GM19372 (cell line): ENCODE measurements at regions not wholly inside any gene's neighbourhood (a gene's known extent, or its start where the extent isn't known, plus 50 kb on each side); places are given as distances from the start of the nearest gene placed in this dataset.

Source experiments
- ATAC-seq: cut with Tn5 transposase; IDR thresholded peaks from one replicate; pipeline ENCODE4 v1.9.1; 2021; ENCODE audit warnings: mild to moderate bottlenecking, low read depth, moderate library complexity; ENCODE audit not compliant: unreplicated experiment

DNA sequence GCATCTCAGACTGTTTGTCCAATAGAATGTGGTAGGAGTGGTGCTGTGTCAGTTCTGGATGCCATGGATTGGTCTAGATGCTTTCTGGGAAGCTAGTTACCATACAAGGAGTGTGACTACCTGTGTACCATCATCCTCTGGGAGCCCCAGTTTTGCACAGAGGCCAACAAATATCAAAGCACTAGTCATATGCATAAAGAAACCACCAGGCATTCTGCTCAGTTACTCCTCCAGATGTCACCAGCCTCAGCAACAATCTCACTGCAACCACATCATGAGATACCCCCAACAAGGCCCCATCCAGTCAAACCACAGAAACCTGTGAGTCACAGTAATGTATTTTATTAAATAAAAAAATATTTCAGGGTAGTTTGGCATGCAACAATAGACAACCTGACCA lies 435.8 kb upstream of the CPEB2 start:
- no peak for ATAC-seq

DNA sequence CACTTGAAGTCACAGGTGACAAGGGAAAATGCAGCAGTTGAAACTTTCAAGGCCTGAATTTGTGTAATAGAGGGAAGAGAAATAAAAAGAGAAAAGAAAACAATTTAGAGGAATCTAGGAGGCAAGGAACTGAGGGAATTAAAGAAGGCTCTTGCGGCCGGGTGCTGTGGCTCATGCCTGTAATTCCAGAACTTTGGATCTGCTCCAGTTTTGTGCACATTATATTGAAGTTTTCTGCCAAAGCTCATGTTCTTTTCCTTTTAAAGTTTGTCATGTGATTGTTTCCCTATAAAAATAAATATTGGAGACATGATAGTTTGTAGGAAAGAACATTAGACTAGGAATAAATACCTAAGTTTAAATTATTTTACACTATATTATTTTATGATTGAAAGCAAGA lies 433.9 kb upstream of the CPEB2 start:
- no peak for ATAC-seq

DNA sequence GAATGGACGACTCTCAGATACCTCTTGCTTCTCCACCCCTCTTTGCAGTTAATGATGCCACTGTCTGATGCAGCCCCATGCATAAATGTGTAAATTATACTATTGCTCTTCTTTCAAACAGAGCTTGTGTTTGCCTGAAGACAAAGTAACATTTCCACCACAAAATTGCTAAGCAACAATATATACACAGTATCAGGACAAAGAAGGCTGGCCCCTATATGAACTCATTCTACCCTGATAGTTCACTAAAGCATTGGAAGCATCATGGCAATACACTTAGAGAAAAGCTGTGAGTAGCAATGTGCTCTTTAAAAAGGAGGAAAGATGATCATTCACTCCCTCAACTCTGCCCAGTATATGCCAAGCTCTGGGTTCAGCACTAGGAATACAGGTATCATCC lies 427.0 kb upstream of the CPEB2 start:
- no peak for ATAC-seq

DNA sequence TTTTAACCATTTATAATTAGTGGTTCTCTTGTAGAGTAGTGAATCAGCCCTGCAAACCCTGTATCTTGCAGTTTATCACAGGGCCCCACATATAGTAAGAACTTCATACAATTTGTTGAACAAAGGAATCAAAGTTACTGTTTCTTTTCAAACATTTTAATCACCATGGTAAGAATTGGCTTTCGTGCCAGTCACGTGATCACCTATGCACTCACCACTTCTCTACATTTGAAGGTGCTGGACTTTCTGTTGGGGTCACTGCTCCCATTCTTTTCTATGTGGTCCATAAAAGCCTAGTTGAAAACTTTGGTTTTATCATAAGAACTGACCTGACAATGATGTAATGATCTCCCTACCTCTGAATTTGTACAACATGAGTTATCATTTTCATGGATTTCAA lies 426.4 kb upstream of the CPEB2 start:
- ATAC-seq, result no peak

DNA sequence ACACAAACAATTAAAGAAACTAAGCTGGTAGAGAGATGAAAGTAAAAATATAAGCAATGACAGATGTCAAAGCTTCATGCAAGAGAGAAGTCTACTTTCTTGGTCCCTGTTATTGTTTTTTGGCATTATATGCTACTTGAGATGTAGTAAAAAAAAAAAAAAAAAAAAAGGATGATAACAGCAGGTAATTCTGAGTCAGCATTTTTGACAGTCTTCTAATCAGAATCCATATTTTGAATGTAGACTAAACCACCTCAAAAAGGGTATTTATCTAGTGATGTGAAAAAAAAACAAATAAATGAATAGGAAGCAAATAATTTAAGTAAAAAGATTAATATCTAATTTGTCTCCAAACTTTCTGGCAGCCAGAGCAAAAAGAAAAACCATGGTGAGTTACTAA lies 422.2 kb upstream of the CPEB2 start:
- ATAC-seq, result no peak

DNA sequence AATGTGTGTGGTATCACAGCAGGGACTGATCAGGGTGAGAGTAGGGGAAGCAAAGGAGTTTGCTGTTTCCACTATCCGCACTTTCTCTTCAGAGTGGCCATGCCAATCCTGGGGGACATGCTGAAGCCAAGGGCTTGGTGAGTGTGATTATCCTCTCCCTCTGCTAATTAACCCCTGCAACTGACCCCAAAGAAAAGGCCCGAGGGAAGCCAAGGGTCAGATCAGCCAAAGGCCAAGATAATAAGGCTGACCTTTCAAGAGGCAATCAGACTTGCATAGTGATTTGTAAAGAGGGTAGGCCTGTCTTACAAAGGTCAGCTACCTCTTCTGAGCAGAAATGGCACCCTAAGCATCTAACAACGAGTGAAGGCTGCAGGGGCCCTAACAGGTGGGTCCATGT lies 420.5 kb upstream of the CPEB2 start:
- ATAC-seq, result no peak

DNA sequence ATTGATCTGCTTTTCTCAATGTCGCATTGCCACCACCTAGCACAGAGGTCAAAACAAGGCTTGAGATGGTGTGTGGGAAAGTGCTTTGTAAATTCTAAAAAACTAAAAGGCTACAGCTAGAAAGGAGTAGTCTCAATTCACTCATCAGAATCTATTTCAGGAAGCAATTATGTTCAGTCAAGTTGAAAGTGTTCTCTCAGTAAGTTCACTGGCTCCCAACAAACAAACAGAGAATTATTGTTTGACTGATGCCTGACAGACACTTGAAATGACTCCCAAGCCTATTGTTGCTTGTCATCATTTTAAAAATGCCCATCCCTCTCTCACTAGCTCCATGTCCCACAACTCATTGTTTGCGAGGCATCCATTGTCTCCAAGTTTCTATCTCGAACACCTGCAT lies 419.6 kb upstream of the CPEB2 start:
- ATAC-seq, result no peak

DNA sequence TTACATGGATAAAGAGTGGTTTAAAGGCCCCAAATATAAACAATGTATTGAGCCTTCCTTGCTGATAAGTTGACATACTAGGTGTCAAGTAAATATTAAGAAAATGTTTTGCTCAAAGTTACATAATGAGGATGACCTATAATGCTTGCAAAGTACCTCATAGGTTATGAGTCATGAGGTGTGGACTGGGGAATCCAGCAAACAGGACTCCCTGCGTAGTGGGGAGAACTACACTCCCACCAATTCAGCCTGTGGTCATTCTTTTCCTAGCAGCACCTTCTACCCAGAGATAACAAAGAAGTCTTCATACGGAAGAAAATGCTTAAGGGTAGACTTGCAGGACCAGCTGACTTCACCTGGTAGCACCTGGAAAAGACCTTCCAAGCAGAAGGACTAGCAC lies 418.9 kb upstream of the CPEB2 start:
- ATAC-seq, result no peak

DNA sequence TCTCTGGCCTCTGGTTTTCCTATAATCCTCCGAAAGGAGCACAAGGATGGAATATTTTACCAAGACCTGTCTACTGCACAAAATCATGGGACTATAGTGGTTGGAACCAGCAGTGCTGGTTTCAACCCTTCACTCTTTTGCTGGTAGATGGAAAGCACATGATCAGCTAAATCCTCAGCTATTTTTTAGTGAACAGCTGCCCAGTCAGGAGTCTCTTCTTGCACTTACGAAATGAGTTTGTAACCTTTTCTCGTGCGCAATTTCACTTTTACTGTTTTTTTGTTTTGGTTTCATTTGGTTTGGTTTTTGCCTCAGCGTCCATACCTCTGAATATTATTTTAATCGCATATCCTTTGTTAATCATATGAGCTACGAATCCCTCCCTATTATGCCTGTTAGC lies 418.5 kb upstream of the CPEB2 start:
- no peak for ATAC-seq

DNA sequence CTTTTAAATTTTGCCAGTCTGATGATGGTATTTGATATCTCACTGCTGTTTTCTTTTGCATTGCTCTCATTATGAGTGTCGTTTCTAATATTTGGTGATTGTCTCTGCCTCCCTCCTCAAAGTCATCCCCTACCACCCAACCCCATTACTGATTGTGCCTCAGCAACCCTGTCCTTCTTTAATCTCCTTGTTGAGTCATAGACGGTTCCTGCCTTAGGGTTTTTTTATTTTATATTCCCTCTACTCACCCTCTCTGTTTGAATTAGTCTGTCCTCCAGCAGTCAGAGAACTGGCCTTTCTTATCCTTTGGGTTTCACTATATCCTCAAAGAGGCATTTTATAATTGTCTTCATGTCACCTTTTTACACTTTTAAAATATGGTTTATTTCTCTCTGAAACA lies 409.3 kb upstream of the CPEB2 start:
- ATAC-seq, result no peak

DNA sequence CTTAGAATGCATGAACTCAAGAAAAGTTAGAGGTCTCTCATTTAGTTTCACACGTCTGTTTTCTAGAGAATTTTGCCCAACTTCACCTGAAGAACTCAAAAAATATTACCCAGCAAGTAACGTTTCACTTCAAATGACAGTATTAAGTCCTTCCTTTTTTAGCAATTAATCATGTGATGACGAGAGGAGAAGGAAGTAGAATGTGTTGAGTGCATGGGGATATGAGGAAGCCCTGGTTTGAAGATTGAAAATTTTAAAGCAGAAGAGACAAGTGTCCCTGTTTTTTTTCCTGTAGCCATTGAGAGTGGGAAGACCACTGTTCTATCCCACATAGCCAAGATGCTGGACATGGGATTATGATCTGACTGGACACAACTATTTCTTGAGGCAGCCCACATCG lies 406.3 kb upstream of the CPEB2 start:
- no peak for ATAC-seq

DNA sequence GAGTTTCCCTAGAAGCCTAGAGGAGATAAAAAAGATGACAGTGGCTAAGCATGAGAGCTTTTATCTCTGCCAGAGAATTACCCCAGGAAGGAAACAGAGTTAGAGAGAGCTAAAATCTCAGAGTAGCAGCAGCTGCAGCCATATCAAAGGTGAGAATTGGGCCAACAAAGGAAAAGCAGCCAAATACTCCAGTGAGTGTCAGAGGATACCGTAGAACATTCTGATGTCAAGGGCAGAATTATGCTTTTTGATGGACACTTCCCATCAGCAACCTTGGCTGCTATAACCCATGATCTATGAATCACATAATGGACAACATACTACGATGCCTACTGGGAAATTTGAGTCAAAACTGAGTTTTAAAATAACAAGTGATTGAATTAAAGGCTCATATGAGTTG lies 405.8 kb upstream of the CPEB2 start:
- ATAC-seq, result no peak

DNA sequence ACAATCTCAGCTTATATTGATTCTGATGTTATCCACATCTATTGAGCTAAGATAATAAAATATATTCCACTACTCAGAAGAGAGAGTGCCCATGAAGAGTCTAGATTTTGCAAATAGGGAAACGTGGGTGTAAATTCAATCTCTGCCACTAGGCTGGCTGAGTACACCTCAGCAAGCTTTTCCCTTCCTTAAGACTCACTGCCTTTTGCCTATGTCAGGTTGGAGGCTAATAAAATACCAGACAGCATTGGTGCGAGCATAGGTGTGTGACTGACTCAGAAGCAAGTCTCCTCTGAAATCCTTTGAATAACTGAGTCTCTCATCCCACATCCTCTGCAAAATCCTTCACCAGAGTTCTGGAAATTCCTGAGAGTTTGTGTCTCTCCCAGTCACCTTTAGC lies 405.4 kb upstream of the CPEB2 start:
- no peak for ATAC-seq

DNA sequence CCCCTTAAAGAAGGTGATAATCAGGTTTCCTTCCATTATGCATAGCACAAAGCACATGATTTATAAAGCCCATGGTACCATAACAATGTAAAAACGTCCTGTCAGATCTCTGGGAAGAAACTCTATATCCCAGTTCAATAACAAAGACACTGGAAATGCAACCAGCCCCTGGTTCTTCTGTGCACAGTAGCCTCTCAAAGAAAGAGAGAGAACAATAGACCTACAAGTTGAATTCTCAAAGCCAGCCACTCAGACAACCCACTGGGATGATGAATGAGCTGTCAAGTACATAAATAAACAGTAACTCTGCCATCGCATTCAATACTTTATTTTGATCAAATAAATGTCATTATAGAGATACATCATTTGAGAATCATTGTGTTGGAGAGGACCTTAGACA lies 400.1 kb upstream of the CPEB2 start:
- no peak for ATAC-seq

DNA sequence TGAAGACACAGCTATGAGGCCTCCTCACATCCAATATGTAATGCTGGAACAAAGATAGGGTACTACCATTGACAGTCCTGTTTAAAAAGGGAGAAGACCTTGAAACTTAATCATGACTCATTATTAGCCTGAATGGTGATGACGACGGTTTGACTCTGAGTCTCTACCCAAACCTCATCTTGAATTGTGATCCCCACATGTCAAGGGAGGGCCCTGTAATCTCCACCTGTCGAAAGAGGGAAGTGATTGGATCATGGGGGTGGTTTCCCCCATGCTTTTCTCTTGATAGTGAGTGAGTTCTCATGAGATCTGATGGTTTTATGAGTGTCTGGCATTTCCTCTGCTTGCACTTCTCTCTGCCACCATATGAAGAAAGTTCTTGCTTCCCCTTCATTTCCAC lies 395.3 kb upstream of the CPEB2 start:
- ATAC-seq, result no peak

DNA sequence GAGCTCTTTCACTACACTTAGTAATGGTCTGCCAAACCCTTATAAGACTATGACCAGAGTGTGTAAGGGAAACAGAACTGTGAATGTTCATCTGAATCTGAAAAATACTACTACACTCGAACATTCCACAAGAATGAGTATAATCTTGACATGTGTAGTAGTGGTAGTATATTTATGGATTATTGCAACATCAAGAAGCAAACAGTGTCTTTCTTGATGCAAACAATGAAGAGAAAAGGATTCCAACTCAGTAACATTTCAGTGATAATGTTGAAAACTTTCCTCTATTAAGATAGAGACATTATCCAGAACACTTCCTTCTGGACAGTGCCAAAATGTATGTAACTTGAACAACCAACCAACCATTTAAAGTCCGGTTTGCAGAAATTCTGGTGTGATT lies 394.7 kb upstream of the CPEB2 start:
- ATAC-seq, result no peak

DNA sequence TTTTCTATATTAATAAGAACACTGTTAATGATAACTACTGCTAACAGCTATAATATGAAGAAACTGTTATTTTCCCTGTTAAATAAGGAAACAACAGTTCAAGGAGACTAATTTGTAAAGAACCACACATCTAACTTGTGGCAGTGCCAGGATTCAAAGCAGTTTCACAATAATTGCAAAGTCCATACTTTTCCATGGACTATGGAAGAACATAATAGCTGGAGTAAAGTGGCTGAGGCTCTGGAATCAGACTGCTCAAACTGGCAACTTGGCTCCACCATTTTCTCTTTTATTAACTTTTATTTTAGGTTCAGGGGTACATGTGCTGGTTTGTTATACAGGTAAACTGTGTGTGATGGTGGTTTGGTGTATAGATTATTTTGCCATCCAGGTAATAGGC lies 393.7 kb upstream of the CPEB2 start:
- ATAC-seq, result no peak

DNA sequence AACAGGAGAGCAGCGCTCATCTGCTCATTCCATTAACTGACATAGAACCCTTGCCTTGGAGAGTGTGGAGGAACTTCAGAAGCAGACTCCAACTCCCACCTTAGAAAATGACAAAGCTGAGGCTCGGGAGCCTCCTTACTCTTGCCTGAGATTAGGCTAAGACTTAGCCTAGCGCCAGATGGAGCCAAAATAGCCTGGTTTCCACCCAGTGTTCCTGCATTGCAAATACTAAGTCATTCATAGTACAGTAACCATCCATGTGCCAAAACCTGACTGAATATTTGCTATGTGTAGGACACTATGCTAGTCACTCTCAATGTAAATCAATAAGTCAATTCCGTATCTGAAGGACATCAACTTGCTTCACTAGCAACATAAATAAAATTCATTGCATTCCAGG lies 387.4 kb upstream of the CPEB2 start:
- ATAC-seq, result no peak

DNA sequence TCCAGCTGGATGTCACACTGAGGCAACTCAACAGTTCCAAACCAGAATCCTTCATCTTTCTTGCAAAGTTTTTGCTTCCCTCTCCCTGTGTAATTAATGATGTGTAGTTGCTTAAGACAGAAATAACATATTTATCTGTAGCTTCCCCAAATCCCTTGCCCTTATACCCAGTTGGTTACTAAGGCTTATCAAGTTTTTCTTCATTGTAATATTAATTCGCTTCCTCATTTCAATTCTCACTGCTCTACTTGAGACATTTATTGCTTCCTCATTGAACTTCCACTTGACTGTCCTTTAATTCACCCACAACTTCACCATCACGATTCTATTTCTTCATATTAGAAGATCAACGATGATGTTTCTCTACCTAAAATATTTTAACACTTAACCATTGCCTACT lies 386.6 kb upstream of the CPEB2 start:
- no peak for ATAC-seq

DNA sequence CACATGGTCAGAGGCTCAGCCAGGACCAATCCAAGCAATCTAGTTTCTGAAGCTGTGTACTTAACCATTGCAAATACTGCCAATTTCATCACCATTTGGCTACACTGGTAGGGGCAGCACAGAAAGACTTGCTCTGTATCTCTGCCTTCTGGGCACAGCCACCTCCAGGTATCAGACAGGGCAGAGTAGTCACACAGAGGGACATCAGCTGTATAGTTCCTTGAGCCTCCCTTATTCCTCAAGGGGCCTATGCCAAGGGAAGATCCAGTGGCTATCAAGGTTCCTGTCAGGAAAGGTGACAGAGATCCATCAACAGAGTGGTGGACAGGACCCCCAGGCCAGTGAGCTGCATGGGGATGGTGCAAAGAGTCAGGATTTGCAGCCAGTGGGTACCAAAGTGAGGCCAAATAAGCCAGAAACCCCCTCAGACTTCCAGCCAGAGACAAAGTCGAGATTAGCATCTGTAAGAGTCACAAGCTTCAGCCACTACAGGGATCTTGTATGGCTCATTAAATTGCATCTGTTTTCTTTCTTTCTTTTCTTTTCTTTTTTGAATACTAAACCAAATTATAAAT lies 381.6 kb upstream of the CPEB2 start:
- no peak for ATAC-seq

DNA sequence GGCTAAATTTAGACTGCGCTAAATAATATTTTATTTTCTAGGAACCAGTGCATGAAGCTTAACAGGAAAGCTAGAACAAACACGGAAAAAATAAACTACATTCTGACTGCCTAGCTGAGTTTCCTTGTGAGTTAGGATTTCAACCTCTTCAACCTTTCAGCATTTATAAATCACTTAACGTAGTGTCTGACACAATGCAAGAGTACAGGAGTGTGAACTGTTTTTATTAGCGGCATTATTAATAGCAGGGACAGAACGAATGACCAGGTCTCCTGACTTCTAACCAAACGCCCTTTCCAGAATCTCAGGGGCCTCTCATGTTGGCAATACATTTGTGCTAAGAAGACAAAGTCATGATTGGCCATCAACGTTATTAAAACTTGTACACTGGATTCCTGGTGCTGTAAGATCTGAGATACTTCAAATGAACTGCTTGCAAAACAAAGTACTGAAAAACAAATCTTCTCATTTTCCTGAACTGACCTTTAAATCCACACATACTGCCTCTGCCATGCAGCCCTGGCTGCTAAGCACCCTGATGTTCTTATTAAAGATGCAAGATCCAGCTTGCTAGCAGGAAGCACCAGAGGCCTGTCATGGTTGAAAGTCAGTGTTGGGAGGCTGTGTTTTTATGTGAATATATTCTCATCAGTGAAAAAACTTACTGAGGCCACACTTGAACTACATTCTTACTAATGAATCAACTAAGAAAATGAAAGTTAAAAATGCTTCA lies 380.4 kb upstream of the CPEB2 start:
- no peak for ATAC-seq

DNA sequence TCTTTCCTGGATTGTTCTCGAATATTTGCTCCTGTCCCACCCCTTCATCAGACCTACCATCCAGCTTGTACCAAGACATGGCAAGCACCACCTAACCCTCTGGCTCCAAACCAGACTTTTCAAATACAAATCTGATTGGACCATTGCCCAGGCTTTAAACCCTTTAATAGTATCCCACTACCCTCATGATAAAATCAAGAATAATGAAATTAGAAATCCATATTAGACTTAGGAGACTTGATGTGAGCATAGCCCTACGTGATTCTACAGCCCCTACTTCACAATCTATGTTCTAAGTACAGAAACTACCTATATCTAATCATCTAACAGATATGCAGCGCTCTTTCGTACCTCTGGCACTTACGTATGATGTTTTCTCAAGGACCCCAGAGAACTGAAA lies 375.2 kb upstream of the CPEB2 start:
- no peak for ATAC-seq
